ENCODE measurements at regions not wholly inside any gene's neighbourhood (a gene's known extent, or its start where the extent isn't known, plus 50 kb on each side); places are given as distances from the start of the nearest gene placed in this dataset.
"Not testable (repeated sequence)": the region's sequence is repeated elsewhere in the genome, so short reads cannot be mapped to it uniquely, and the experiment has no call there.

GRCh38 chrX:90337161-90337560 is 415.5 kb downstream of the TGIF2LX start:
- not testable (repeated sequence) for DNase-seq

- not testable (repeated sequence) for DNase-seq
Observed at GRCh38 chrX:90369632-90370031, 447.9 kb downstream of the TGIF2LX start.

GRCh38 chrX:90398020-90398419 is 476.3 kb downstream of the TGIF2LX start:
- not testable (repeated sequence) for DNase-seq

- DNase-seq: peak; percentile 3
Observed at GRCh38 chrX:90402169-90402568, 480.5 kb downstream of the TGIF2LX start.

- DNase-seq: not testable (repeated sequence)
Observed at GRCh38 chrX:90403859-90404258, 482.2 kb downstream of the TGIF2LX start.

GRCh38 chrX:90404846-90405436 is 483.2 kb downstream of the TGIF2LX start:
- not testable (repeated sequence) for DNase-seq

- not testable (repeated sequence) for DNase-seq
Observed at GRCh38 chrX:90453770-90454338, 532.1 kb downstream of the TGIF2LX start.

GRCh38 chrX:90458071-90458899 is 536.6 kb downstream of the TGIF2LX start:
- DNase-seq: not testable (repeated sequence)

- DNase-seq: not testable (repeated sequence)
Observed at GRCh38 chrX:90474445-90474844, 552.7 kb downstream of the TGIF2LX start.

GRCh38 chrX:90485406-90485805 is 563.7 kb downstream of the TGIF2LX start:
- DNase-seq: not testable (repeated sequence)

GRCh38 chrX:90521284-90521683 is 599.6 kb downstream of the TGIF2LX start:
- not testable (repeated sequence) for DNase-seq

- not testable (repeated sequence) for DNase-seq
Observed at GRCh38 chrX:90524383-90524968, 602.8 kb downstream of the TGIF2LX start.
